Osteocyte (in vitro differentiated cells): ENCODE measurements at regions not wholly inside any gene's neighbourhood (a gene's known extent, or its start where the extent isn't known, plus 50 kb on each side); places are given as distances from the start of the nearest gene placed in this dataset.

Source experiments
- DNase-seq: peaks from one replicate; pipeline ENCODE4 v3.0.0; 2021; ENCODE audit warnings: mixed read lengths; ENCODE audit not compliant: unreplicated experiment; ENCODE audit errors: extremely low spot score
- H3K27ac Mint-ChIP-seq: one replicate; pipeline ENCODE4 v1.8.0; 2021; ENCODE audit warnings: mild to moderate bottlenecking, mixed read lengths; ENCODE audit not compliant: unreplicated experiment
- H3K27me3 Mint-ChIP-seq: one replicate; pipeline ENCODE4 v1.8.0; 2021; ENCODE audit warnings: mixed read lengths; ENCODE audit not compliant: unreplicated experiment
- H3K36me3 Mint-ChIP-seq: one replicate; pipeline ENCODE4 v1.8.0; 2021; ENCODE audit warnings: mixed read lengths; ENCODE audit not compliant: unreplicated experiment
- H3K4me1 Mint-ChIP-seq: one replicate; pipeline ENCODE4 v1.8.0; 2021; ENCODE audit warnings: mixed read lengths; ENCODE audit not compliant: unreplicated experiment
- H3K4me3 Mint-ChIP-seq: one replicate; pipeline ENCODE4 v1.8.0; 2021; ENCODE audit warnings: mild to moderate bottlenecking, moderate library complexity, mixed read lengths; ENCODE audit not compliant: unreplicated experiment
- H3K9me3 Mint-ChIP-seq: one replicate; pipeline ENCODE4 v1.8.0; 2021; ENCODE audit warnings: mixed read lengths; ENCODE audit not compliant: unreplicated experiment
- TF ChIP-seq, protein P1 (sequence below): fragments of 200-600 bp; sonication (generic); IDR thresholded peaks from 2 replicates; pipeline ENCODE4 v1.5.0; 2021; ENCODE audit warnings: antibody characterized with exemption, mild to moderate bottlenecking, moderate library complexity

- Mint-ChIP-seq H3K27me3 (peaks cover 7% of the 10 kb centered on the region), H3K27ac (no peak overlapping the region), H3K4me1 (no peaks in the 10 kb centered on the region), H3K36me3 (no peaks in the 10 kb centered on the region), H3K9me3 (no peaks in the 10 kb centered on the region), H3K4me3 (no peak overlapping the region)
- TF ChIP-seq, protein P1, sequence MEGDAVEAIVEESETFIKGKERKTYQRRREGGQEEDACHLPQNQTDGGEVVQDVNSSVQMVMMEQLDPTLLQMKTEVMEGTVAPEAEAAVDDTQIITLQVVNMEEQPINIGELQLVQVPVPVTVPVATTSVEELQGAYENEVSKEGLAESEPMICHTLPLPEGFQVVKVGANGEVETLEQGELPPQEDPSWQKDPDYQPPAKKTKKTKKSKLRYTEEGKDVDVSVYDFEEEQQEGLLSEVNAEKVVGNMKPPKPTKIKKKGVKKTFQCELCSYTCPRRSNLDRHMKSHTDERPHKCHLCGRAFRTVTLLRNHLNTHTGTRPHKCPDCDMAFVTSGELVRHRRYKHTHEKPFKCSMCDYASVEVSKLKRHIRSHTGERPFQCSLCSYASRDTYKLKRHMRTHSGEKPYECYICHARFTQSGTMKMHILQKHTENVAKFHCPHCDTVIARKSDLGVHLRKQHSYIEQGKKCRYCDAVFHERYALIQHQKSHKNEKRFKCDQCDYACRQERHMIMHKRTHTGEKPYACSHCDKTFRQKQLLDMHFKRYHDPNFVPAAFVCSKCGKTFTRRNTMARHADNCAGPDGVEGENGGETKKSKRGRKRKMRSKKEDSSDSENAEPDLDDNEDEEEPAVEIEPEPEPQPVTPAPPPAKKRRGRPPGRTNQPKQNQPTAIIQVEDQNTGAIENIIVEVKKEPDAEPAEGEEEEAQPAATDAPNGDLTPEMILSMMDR: no peak
- no peak for DNase-seq
Observed at GRCh38 chr2:65789923-65790675, 357.7 kb upstream of the SPRED2 start.

DNA sequence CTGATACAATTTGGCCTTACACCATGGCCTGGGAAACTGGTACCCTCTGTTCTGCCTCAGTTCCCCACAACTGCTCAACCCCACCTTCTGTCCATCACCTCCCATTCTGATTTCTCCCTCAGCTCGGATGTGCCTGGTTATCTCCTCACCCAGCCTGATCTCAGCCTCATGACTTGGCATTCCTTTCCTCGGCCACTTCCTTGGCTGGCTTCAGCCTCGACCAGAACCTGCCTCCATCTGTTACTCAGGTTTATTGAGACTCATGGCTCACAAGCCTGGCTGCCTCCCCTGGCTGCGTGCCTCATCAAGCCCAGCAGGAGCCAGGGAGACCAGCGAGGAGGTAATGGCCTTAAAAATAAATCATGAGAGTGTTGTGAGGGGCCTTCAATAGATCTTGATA is 356.2 kb upstream of the SPRED2 start:
- Mint-ChIP-seq H3K36me3 (no peaks in the 10 kb centered on the region), H3K4me3 (no peak overlapping the region), H3K4me1 (no peaks in the 10 kb centered on the region), H3K27ac (no peak overlapping the region), H3K9me3 (no peaks in the 10 kb centered on the region), H3K27me3 (peaks cover 7% of the 10 kb centered on the region)
- TF ChIP-seq, protein P1: no peak
- no peak for DNase-seq

DNA sequence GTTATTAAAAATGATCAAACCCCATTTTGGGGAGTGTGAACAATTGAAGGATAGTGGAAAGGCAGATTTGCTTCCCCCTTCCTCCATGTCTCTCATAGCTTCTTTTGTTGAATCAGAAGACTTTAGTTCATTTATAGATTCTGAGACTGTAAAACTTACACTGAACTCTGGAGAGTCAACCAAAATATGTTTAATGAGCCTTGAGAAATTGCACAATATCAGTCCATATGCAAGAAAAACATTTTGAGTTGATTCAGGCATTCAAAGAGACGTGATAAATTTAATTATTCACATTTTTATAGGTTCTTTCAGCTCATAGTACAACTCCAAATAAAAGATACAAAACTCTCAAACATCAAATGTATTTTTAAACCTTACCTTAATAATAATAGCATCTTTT is 354.4 kb upstream of the SPRED2 start:
- Mint-ChIP-seq H3K27ac (no peak overlapping the region), H3K27me3 (no peaks in the 10 kb centered on the region), H3K4me3 (no peak overlapping the region), H3K36me3 (no peaks in the 10 kb centered on the region), H3K9me3 (no peaks in the 10 kb centered on the region), H3K4me1 (no peaks in the 10 kb centered on the region)
- TF ChIP-seq, protein P1: no peak
- DNase-seq: no peak

GRCh38 chr2:65786007-65786717 is 353.8 kb upstream of the SPRED2 start:
- Mint-ChIP-seq H3K9me3 (no peaks in the 10 kb centered on the region), H3K36me3 (no peaks in the 10 kb centered on the region), H3K27ac (no peak overlapping the region), H3K4me3 (no peak overlapping the region), H3K27me3 (peaks cover under 1% of the 10 kb centered on the region), H3K4me1 (no peaks in the 10 kb centered on the region)
- no peak for DNase-seq
- TF ChIP-seq, protein P1: no peak

DNA sequence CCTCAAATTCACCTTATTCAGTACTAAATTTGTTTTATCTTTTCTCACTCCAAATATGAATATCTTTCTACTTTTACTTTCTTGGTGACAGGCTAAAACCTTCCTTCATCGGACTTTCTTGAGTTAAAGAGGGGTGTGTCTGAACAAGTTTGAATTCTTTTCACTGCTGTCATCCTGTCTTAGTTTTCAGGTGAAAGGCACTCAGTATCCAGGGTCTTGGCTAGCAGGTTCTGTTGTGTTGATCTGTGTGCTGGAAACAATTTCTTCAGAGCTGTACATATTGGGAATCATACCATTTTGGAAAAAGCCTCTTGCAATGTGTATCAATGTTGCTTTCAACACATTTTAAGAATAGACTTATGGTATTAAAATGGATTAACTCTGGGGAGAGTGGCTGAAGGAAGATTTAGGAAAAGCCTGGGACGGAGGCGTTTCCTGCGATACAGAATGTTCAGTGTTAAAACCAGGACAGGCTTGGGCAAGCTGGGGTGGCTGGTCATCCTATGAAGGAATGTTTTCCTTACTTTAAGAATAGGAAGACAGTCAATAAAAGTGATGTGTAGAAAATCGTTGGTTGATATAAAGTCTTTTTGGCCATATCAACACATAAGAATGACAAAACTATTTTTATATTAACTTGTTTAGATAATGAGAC is 350.7 kb upstream of the SPRED2 start:
- H3K9me3 Mint-ChIP-seq: no peaks in the 10 kb centered on the region
- TF ChIP-seq, protein P1: no peak
- H3K27ac Mint-ChIP-seq: no peak overlapping the region
- H3K4me1 Mint-ChIP-seq: no peaks in the 10 kb centered on the region
- no peak overlapping the region for H3K4me3 Mint-ChIP-seq
- no peak for DNase-seq
- peaks cover 5% of the 10 kb centered on the region for H3K27me3 Mint-ChIP-seq
- no peaks in the 10 kb centered on the region for H3K36me3 Mint-ChIP-seq
